DND-41 (cell line): ENCODE measurements at regions not wholly inside any gene's neighbourhood (a gene's known extent, or its start where the extent isn't known, plus 50 kb on each side); places are given as distances from the start of the nearest gene placed in this dataset.

Experiments
- ATAC-seq: fragments of 200-7000 bp; cut with Tn5 transposase; 3 replicates; pipeline ENCODE4 v1.9.1; 2021; ENCODE audit warnings: low read depth; ENCODE audit not compliant: insufficient read depth
- DNase-seq: peaks from one replicate; pipeline ENCODE4 v3.0.0-alpha.2; 2020
- H2AFZ ChIP-seq: 2 replicates; pipeline ENCODE4 v1.6.0; 2012; ENCODE audit warnings: low read depth, low read length
- H3K27ac ChIP-seq: 2 replicates; pipeline ENCODE4 v1.5.1; 2012; ENCODE audit warnings: low read length, inconsistent platforms
- H3K27me3 ChIP-seq: fragments of 200-600 bp; sonication (generic); 2 replicates; pipeline ENCODE4 v1.6.0; 2012; ENCODE audit warnings: low read length, mild to moderate bottlenecking, inconsistent platforms; ENCODE audit not compliant: insufficient read depth, poor library complexity
- H3K36me3 ChIP-seq: 2 replicates; pipeline ENCODE4 v1.5.1; 2012; ENCODE audit warnings: low read length, inconsistent platforms; ENCODE audit not compliant: insufficient read depth
- H3K4me1 ChIP-seq: 2 replicates; pipeline ENCODE4 v1.5.1; 2012; ENCODE audit warnings: mild to moderate bottlenecking, low read length; ENCODE audit not compliant: insufficient read depth
- H3K4me2 ChIP-seq: 2 replicates; pipeline ENCODE4 v1.6.0; 2012; ENCODE audit warnings: mild to moderate bottlenecking, moderate library complexity, low read length, inconsistent platforms; ENCODE audit not compliant: insufficient read depth
- H3K4me3 ChIP-seq, 2 experiments: fragments of 200-600 bp in 1 of 2; shearing (Covaris generic) in 1 of 2; 2 replicates each; pipeline ENCODE4 v1.5.1; 2012 to 2016; ENCODE audit warnings: inconsistent platforms in 2 of 2, low read length in 2 of 2, mild to moderate bottlenecking in 2 of 2, low read depth in 1 of 2, moderate library complexity in 1 of 2
- H3K79me2 ChIP-seq: 2 replicates; pipeline ENCODE4 v1.6.0; 2012; ENCODE audit warnings: low read length, inconsistent platforms; ENCODE audit not compliant: insufficient read depth
- H3K9ac ChIP-seq: 2 replicates; pipeline ENCODE4 v1.6.0; 2012; ENCODE audit warnings: low read depth, mild to moderate bottlenecking, inconsistent platforms, low read length, moderate library complexity
- H3K9me3 ChIP-seq: 2 replicates; pipeline ENCODE4 v1.5.1; 2012; ENCODE audit warnings: low read length, moderate library complexity, mild to moderate bottlenecking, inconsistent platforms; ENCODE audit not compliant: insufficient read depth, severe bottlenecking
- H4K20me1 ChIP-seq: 2 replicates; pipeline ENCODE4 v1.6.0; 2012; ENCODE audit warnings: low read length; ENCODE audit not compliant: insufficient read depth
- CTCF ChIP-seq: IDR thresholded peaks from 2 replicates; pipeline ENCODE4 v1.5.1; 2012; ENCODE audit warnings: borderline replicate concordance, low read length, moderate library complexity, mild to moderate bottlenecking; ENCODE audit not compliant: poor library complexity, severe bottlenecking; ENCODE audit errors: extremely low read depth
- EZH2 ChIP-seq: IDR thresholded peaks from 3 replicates; pipeline ENCODE4 v1.6.1; 2012; ENCODE audit warnings: borderline replicate concordance, low read depth, mild to moderate bottlenecking, moderate library complexity, low read length, inconsistent platforms; ENCODE audit not compliant: severe bottlenecking

GRCh38 chr5:124404796-124405195 is 341.6 kb downstream of the ZNF608 start:
- Histone ChIP-seq H3K9ac (no peak overlapping the region), H3K4me1 (no peaks in the 10 kb centered on the region), H2AFZ (no peak overlapping the region), H3K27ac (no peak overlapping the region), H4K20me1 (no peaks in the 10 kb centered on the region), H3K4me3 (no peak overlapping the region), H3K36me3 (no peaks in the 10 kb centered on the region), H3K9me3 (no peaks in the 10 kb centered on the region), H3K79me2 (no peaks in the 10 kb centered on the region), H3K4me2 (no peak overlapping the region), H3K27me3 (no peaks in the 10 kb centered on the region)
- TF ChIP-seq EZH2 (no peak), CTCF (no peak)
- no peak for DNase-seq
- ATAC-seq, result no peak

- H3K79me2 ChIP-seq, result no peaks in the 10 kb centered on the region
- no peaks in the 10 kb centered on the region for H4K20me1 ChIP-seq
- TF ChIP-seq EZH2 (no peak), CTCF (no peak)
- ATAC-seq (no peak), DNase-seq (no peak)
- no peaks in the 10 kb centered on the region for H3K9me3 ChIP-seq
- no peak overlapping the region for H3K4me3 ChIP-seq
- no peaks in the 10 kb centered on the region for H3K27me3 ChIP-seq
- no peak overlapping the region for H3K4me2 ChIP-seq
- H3K36me3 ChIP-seq, result no peaks in the 10 kb centered on the region
- H3K27ac ChIP-seq, result no peak overlapping the region
- peaks cover 6% of the 10 kb centered on the region; the same call in 1 of the 2 replicates for H3K4me1 ChIP-seq
- H2AFZ ChIP-seq, result no peak overlapping the region
- H3K9ac ChIP-seq, result no peak overlapping the region
Observed at GRCh38 chr5:124403281-124403680, 343.2 kb downstream of the ZNF608 start.

GRCh38 chr5:124402144-124402581 is 344.3 kb downstream of the ZNF608 start:
- H3K4me3 ChIP-seq, result no peak overlapping the region
- H3K4me2 ChIP-seq, result no peak overlapping the region
- no peak overlapping the region for H2AFZ ChIP-seq
- TF ChIP-seq EZH2 (no peak), CTCF (no peak)
- H3K9me3 ChIP-seq, result no peaks in the 10 kb centered on the region
- H3K4me1 ChIP-seq, result peaks cover 6% of the 10 kb centered on the region; the same call in 1 of the 2 replicates
- ATAC-seq, result no peak
- H3K36me3 ChIP-seq, result no peaks in the 10 kb centered on the region
- H3K9ac ChIP-seq, result no peak overlapping the region
- no peak for DNase-seq
- H4K20me1 ChIP-seq, result no peaks in the 10 kb centered on the region
- H3K79me2 ChIP-seq, result no peaks in the 10 kb centered on the region
- no peak overlapping the region for H3K27ac ChIP-seq
- H3K27me3 ChIP-seq, result no peaks in the 10 kb centered on the region
